ENCODE measurements at regions not wholly inside any gene's neighbourhood (a gene's known extent, or its start where the extent isn't known, plus 50 kb on each side); places are given as distances from the start of the nearest gene placed in this dataset.

DNA sequence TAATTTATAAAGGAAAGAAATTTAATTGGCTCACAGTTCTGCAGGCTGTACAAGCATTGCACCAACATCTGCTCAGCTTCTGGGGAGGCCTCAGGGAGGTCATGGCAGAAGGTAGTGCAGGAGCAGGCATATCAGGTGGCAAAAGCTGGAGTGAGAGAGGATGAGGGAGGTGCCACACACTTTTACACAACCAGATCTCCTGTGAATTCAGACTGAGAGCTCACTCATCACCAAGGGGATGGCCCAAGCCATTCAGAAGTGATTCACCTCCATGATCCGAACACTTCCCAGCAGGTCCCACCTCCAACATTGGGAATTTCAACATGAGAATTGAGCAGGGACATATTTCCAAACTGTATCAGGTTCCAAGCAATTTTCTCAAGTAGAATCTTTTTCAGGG lies 84.7 kb upstream of the BRINP1 start:
- intact Hi-C loops (cut with micrococcal nuclease): loop anchor here (5.0 to 10.0 kb wide), 3 partner anchors 893 to 1081 kb away; no protein-coding TSS in a partner anchor
- Mint-ChIP-seq H3K9me3 (ENCODE audit: unreplicated experiment) (peaks cover 12% of the 10 kb centered on the region), H3K27me3 (ENCODE audit: insufficient read depth, unreplicated experiment) (no peaks in the 10 kb centered on the region), H3K36me3 (ENCODE audit: insufficient read depth, unreplicated experiment) (peaks cover 6% of the 10 kb centered on the region), H3K4me3 (ENCODE audit: unreplicated experiment) (peak overlapping the region; percentile 40), H3K27ac (ENCODE audit: low read depth, unreplicated experiment) (peak overlapping the region; percentile 75), H3K4me1 (ENCODE audit: insufficient read depth, unreplicated experiment) (peaks cover 41% of the 10 kb centered on the region)
- ChIA-PET POLR2A (interaction anchor here (0.7 to 1.5 kb wide), 4 partner anchors 9 to 1183 kb away, joined by 3 to 4 read pairs (median 3); no protein-coding TSS in a partner anchor), CTCF (interaction anchor here (0.6 to 1.3 kb wide), 6 partner anchors 10 to 1085 kb away, joined by 3 to 4 read pairs (median 3); no protein-coding TSS in a partner anchor)
- TF ChIP-seq CTCF (IDR thresholded peaks at IDR 0.05; ENCODE audit: unreplicated experiment): no peak
- BruUV-seq (replicated peaks): no TSS peak
- DNase-seq (ENCODE audit: unreplicated experiment): peak; percentile 78

DNA sequence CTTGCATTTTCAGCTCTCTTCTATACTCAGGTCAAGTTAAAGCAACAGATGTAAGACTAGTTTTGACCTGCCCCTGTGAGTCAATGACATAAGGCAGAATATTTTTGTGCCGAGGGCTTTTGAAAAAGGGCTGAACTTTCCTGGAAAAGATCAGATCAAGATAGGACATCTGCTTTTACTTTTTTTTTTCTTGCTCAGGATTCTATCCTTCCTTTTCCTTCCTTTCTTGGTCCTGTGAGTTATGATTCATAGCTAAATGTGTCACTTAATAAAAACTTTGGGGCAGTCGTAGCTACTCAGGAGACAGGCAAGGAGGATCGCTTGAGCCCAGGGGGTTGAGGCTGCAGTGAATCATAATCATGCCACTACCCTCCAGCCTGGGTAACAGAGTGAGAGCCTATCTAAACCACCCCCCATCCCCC lies 84.3 kb upstream of the BRINP1 start:
- Mint-ChIP-seq H3K36me3 (ENCODE audit: insufficient read depth, unreplicated experiment) (peaks cover 6% of the 10 kb centered on the region), H3K4me1 (ENCODE audit: insufficient read depth, unreplicated experiment) (peaks cover 41% of the 10 kb centered on the region), H3K4me3 (ENCODE audit: unreplicated experiment) (peak overlapping the region; percentile 40), H3K27me3 (ENCODE audit: insufficient read depth, unreplicated experiment) (no peaks in the 10 kb centered on the region), H3K9me3 (ENCODE audit: unreplicated experiment) (peaks cover 12% of the 10 kb centered on the region), H3K27ac (ENCODE audit: low read depth, unreplicated experiment) (peak overlapping the region; percentile 75)
- CTCF ChIA-PET: interaction anchor here (0.6 to 1.6 kb wide), 10 partner anchors 10 to 1284 kb away, joined by 3 to 4 read pairs (median 3); no protein-coding TSS in a partner anchor
- no TSS peak for BruUV-seq (replicated peaks)
- DNase-seq (ENCODE audit: unreplicated experiment): peak; percentile 66
- POLR2A ChIA-PET: interaction anchor here (0.6 to 1.5 kb wide), 9 partner anchors 10 to 1183 kb away, joined by 3 to 4 read pairs (median 3); no protein-coding TSS in a partner anchor
- no peak for TF ChIP-seq CTCF (IDR thresholded peaks at IDR 0.05; ENCODE audit: unreplicated experiment)
- intact Hi-C loops (cut with micrococcal nuclease): loop anchor here (5.0 to 10.0 kb wide), 3 partner anchors 894 to 1081 kb away; no protein-coding TSS in a partner anchor

DNA sequence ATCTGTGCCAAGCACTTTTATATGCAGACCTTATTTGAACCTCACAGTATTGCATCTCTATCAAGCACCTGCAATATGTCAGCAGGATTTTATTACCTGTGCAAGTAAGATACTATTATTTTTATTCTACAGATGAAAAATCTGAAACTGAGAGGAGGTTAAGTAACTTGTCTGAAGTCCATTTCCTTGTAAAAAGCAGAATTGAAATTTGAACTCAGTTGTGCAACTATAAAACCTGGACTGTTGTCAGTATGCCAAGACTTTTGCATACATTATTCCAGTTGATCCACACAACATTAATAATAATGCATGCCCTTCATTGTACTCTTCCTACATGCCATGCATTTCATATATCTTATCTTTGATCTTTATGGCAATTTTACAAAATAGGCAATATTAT lies 82.2 kb upstream of the BRINP1 start:
- DNase-seq (ENCODE audit: unreplicated experiment): peak; percentile 45

DNA sequence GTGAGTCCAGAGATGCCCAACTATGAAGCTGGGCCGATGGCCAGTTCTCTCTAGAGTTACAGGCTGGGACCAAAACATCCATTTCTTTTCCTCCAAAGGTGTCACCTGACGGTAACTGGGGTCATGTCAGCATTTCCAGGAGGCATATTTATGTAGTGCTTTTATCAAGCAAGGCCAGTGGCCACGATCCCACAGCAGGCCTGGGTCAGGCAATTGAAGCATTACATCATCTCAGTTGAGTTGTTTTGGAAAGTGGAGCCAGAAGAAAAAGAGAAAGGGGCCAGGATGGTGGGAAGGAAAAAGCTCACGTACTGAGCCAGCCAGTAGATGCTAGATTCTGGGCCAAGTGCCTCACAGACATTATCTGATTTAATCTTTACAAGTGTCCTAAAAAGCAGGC lies 73.9 kb upstream of the BRINP1 start:
- no peak for TF ChIP-seq CTCF (IDR thresholded peaks at IDR 0.05; ENCODE audit: unreplicated experiment)
- CTCF ChIA-PET: no interaction called here
- POLR2A ChIA-PET: interaction anchor here (1.6 kb wide), 1 partner anchor 10 kb away, joined by 3 read pairs; no protein-coding TSS in a partner anchor
- Mint-ChIP-seq H3K4me3 (ENCODE audit: unreplicated experiment) (no peak overlapping the region), H3K9me3 (ENCODE audit: unreplicated experiment) (no peaks in the 10 kb centered on the region), H3K36me3 (ENCODE audit: insufficient read depth, unreplicated experiment) (no peaks in the 10 kb centered on the region), H3K27me3 (ENCODE audit: insufficient read depth, unreplicated experiment) (no peaks in the 10 kb centered on the region), H3K4me1 (ENCODE audit: insufficient read depth, unreplicated experiment) (no peaks in the 10 kb centered on the region), H3K27ac (ENCODE audit: low read depth, unreplicated experiment) (no peak overlapping the region)
- no TSS peak for BruUV-seq (replicated peaks)
- no peak for DNase-seq (ENCODE audit: unreplicated experiment)
- intact Hi-C loops (cut with micrococcal nuclease): no loop called here

More for the DNA sequence above, 82.2 kb upstream of the BRINP1 start:
- POLR2A ChIA-PET: no interaction called here
- peak overlapping the region; percentile 75 for H3K27ac Mint-ChIP-seq (ENCODE audit: low read depth, unreplicated experiment)
- TF ChIP-seq CTCF (IDR thresholded peaks at IDR 0.05; ENCODE audit: unreplicated experiment): no peak
- CTCF ChIA-PET: interaction anchor here (0.6 kb wide), 1 partner anchor 485 kb away, joined by 4 read pairs; no protein-coding TSS in a partner anchor
- peaks cover 6% of the 10 kb centered on the region for H3K36me3 Mint-ChIP-seq (ENCODE audit: insufficient read depth, unreplicated experiment)
- intact Hi-C loops (cut with micrococcal nuclease): loop anchor here (5.0 to 10.0 kb wide), 3 partner anchors 896 to 1083 kb away; no protein-coding TSS in a partner anchor
- H3K27me3 Mint-ChIP-seq (ENCODE audit: insufficient read depth, unreplicated experiment): no peaks in the 10 kb centered on the region
- no TSS peak for BruUV-seq (replicated peaks)
- peaks cover 12% of the 10 kb centered on the region for H3K9me3 Mint-ChIP-seq (ENCODE audit: unreplicated experiment)
- no peak overlapping the region for H3K4me3 Mint-ChIP-seq (ENCODE audit: unreplicated experiment)
- H3K4me1 Mint-ChIP-seq (ENCODE audit: insufficient read depth, unreplicated experiment): peaks cover 41% of the 10 kb centered on the region

All from MCF 10A (cell line).